ENCODE measurements at regions not wholly inside any gene's neighbourhood (a gene's known extent, or its start where the extent isn't known, plus 50 kb on each side); places are given as distances from the start of the nearest gene placed in this dataset.

DNA sequence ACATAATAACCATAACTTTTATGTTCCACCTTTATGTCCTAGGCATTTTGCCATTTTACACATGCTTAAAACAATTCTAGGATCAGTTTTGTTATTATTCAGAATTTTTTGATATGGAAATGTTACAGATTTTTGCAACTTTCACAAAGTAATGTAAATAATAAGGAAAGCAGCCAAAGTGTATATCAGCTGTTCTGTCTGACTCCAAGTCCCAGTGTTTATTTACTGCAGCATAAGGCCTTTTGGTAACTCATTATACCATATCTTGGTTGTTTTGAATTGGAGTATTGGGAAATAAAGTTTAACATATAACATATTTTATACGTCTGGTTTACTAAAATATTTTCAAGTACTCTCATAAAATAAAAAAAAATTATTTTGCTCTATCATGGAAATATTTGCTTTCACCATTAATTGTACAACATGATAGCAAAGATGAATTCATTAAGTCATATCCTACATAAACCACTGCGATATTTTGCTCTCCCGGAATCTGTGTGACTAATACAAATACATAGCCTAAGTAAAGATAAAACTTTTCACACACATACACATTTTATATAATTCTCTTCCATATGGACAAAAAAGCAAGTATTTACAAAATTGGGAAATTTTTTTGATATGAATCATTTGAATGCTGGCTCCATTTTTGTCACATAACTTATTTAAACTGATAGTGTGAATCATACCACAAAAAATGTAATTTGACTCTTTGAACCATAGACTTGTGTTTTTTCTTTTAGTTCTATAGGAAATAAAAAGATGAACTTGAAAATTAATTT, 399.0 kb downstream of the PABPC4L start:
- H3K4me1 ChIP-seq: no peaks in the 10 kb centered on the region
- no peak overlapping the region for H3K4me3 ChIP-seq
- TF ChIP-seq, protein P1, sequence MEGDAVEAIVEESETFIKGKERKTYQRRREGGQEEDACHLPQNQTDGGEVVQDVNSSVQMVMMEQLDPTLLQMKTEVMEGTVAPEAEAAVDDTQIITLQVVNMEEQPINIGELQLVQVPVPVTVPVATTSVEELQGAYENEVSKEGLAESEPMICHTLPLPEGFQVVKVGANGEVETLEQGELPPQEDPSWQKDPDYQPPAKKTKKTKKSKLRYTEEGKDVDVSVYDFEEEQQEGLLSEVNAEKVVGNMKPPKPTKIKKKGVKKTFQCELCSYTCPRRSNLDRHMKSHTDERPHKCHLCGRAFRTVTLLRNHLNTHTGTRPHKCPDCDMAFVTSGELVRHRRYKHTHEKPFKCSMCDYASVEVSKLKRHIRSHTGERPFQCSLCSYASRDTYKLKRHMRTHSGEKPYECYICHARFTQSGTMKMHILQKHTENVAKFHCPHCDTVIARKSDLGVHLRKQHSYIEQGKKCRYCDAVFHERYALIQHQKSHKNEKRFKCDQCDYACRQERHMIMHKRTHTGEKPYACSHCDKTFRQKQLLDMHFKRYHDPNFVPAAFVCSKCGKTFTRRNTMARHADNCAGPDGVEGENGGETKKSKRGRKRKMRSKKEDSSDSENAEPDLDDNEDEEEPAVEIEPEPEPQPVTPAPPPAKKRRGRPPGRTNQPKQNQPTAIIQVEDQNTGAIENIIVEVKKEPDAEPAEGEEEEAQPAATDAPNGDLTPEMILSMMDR (IDR thresholded peaks at IDR 0.05): no peak
- TF ChIP-seq EP300 (IDR thresholded peaks at IDR 0.05; ENCODE audit: low read depth) (no peak), POLR2A (IDR thresholded peaks at IDR 0.05) (no peak), POLR2AphosphoS5 (IDR thresholded peaks at IDR 0.05) (no peak)
- WGBS, 2 donors (ENCODE audit: low coverage in 1 of 2): 78 to 91% methylated on average over 3 of the region's 3 CpGs
- in situ Hi-C loops (cut with MboI; ENCODE audit: low pct_ligation_motif_present in 1 of 4, low pct_unique_long_range_greater_than_20kb in 1 of 4, low sequenced_read_pairs in 3 of 4) (no loop called here), intact Hi-C loops (cut with DNase I; ENCODE audit: low total_unique reads) (no loop called here)
- DNase-seq: no peak
- H3K27me3 ChIP-seq: no peaks in the 10 kb centered on the region
- H3K27ac ChIP-seq: no peak overlapping the region
- H3K9me3 ChIP-seq: no peaks in the 10 kb centered on the region
- no peaks in the 10 kb centered on the region for H3K36me3 ChIP-seq

DNA sequence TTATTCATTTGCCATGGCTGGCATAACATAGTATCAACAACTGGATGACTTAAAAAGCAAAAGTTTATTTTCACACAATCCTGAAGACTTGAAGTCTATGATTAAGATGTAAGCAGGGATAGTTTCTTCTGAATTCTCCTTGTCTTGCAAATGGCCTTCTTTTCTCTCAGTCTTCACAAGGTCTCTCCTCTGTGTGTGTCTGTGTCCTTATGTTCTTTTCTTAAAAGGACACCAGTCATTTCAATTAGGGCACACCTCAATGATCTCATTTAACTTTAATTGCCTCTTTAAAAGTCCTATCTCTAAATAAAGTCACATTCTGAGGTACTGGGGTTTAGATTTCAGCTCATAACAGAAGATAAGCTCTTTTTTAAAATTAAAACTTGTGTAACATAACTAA, 399.7 kb downstream of the PABPC4L start:
- intact Hi-C loops (cut with DNase I; ENCODE audit: low total_unique reads) (no loop called here), in situ Hi-C loops (cut with MboI; ENCODE audit: low pct_ligation_motif_present in 1 of 4, low pct_unique_long_range_greater_than_20kb in 1 of 4, low sequenced_read_pairs in 3 of 4) (no loop called here)
- H3K27ac ChIP-seq: no peak overlapping the region
- TF ChIP-seq EP300 (IDR thresholded peaks at IDR 0.05; ENCODE audit: low read depth) (no peak), POLR2A (IDR thresholded peaks at IDR 0.05) (no peak), POLR2AphosphoS5 (IDR thresholded peaks at IDR 0.05) (no peak)
- TF ChIP-seq, protein P1 (IDR thresholded peaks at IDR 0.05): no peak
- no peaks in the 10 kb centered on the region for H3K27me3 ChIP-seq
- H3K36me3 ChIP-seq: no peaks in the 10 kb centered on the region
- no peaks in the 10 kb centered on the region for H3K9me3 ChIP-seq
- no peaks in the 10 kb centered on the region for H3K4me1 ChIP-seq
- no peak for DNase-seq
- no peak overlapping the region for H3K4me3 ChIP-seq

DNA sequence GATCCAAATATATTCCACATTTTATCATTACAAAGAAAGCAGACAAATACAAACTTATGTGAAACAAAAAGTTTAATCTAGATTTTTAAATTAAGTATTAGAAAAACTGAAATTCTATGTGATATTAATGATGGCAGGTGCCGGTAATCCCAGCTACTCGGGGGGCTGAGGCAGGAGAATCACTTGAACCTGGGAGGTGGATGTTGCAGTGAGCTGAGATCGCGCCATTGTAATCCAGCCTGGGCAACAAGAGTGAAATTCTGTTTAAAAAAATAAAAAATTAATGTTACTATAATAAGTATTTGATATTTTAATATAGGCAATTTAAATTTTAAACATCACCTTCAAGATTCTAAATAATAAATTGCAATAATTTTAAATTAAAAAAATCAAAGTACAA, 400.6 kb downstream of the PABPC4L start:
- no peaks in the 10 kb centered on the region for H3K27me3 ChIP-seq
- TF ChIP-seq, protein P1 (IDR thresholded peaks at IDR 0.05): no peak
- TF ChIP-seq EP300 (IDR thresholded peaks at IDR 0.05; ENCODE audit: low read depth) (no peak), POLR2A (IDR thresholded peaks at IDR 0.05) (no peak), POLR2AphosphoS5 (IDR thresholded peaks at IDR 0.05) (no peak)
- H3K36me3 ChIP-seq: no peaks in the 10 kb centered on the region
- in situ Hi-C loops (cut with MboI; ENCODE audit: low pct_ligation_motif_present in 1 of 4, low pct_unique_long_range_greater_than_20kb in 1 of 4, low sequenced_read_pairs in 3 of 4): no loop called here
- no peak for DNase-seq
- H3K4me1 ChIP-seq: no peaks in the 10 kb centered on the region
- WGBS, 2 donors (ENCODE audit: low coverage in 1 of 2): 92 to 96% methylated on average over 4 of the region's 4 CpGs
- intact Hi-C loops (cut with DNase I; ENCODE audit: low total_unique reads): no loop called here
- H3K27ac ChIP-seq: no peak overlapping the region
- H3K9me3 ChIP-seq: no peaks in the 10 kb centered on the region
- H3K4me3 ChIP-seq: no peak overlapping the region

GRCh38 chr4:133799717-133800315, 401.8 kb downstream of the PABPC4L start:
- DNase-seq: no peak
- in situ Hi-C loops (cut with MboI; ENCODE audit: low pct_ligation_motif_present in 1 of 4, low pct_unique_long_range_greater_than_20kb in 1 of 4, low sequenced_read_pairs in 3 of 4) (no loop called here), intact Hi-C loops (cut with DNase I; ENCODE audit: low total_unique reads) (no loop called here)
- Histone ChIP-seq H3K9me3 (no peaks in the 10 kb centered on the region), H3K4me1 (no peaks in the 10 kb centered on the region), H3K4me3 (no peak overlapping the region), H3K27ac (no peak overlapping the region), H3K36me3 (no peaks in the 10 kb centered on the region), H3K27me3 (no peaks in the 10 kb centered on the region)
- TF ChIP-seq, protein P1 (IDR thresholded peaks at IDR 0.05): no peak
- no peak for TF ChIP-seq EP300 (IDR thresholded peaks at IDR 0.05; ENCODE audit: low read depth)
- no peak for TF ChIP-seq POLR2AphosphoS5 (IDR thresholded peaks at IDR 0.05)
- TF ChIP-seq POLR2A (IDR thresholded peaks at IDR 0.05): no peak
- 27 to 28% methylated on average over 3 of the region's 3 CpGs for WGBS, 2 donors (ENCODE audit: low coverage in 1 of 2)
